ENCODE measurements at regions not wholly inside any gene's neighbourhood (a gene's known extent, or its start where the extent isn't known, plus 50 kb on each side); places are given as distances from the start of the nearest gene placed in this dataset.

DNA sequence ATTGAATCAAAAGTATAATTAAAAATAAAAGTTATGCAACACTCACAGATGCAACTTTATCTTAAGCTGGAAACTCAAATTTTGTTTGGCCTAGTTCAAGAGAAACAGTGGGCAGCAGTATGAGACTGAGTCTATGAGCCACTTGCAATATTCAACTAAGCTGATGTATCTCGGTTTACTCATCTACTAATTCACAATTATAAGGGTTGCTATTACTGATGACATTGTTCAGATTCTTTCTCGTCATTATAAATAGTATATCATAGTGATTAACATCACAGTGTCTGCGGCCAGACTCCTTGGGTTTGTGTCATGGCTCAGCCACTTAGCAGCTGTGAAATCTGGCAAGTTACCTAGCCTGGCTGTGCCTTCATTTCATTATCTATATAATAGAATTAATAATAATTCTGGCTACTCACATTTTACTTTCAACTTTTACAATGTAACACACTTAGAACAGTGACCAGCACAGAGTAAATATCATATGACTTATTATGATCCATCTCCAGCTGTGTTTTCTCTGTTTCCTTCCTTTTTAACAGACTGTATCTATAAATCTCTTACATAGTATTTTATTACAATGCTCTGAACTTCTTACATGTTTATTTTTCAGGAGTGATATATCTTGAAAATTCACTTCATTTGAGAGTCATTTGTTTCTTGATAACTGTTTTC lies 194.3 kb upstream of the RGS18 start:
- TF ChIP-seq, protein P1, sequence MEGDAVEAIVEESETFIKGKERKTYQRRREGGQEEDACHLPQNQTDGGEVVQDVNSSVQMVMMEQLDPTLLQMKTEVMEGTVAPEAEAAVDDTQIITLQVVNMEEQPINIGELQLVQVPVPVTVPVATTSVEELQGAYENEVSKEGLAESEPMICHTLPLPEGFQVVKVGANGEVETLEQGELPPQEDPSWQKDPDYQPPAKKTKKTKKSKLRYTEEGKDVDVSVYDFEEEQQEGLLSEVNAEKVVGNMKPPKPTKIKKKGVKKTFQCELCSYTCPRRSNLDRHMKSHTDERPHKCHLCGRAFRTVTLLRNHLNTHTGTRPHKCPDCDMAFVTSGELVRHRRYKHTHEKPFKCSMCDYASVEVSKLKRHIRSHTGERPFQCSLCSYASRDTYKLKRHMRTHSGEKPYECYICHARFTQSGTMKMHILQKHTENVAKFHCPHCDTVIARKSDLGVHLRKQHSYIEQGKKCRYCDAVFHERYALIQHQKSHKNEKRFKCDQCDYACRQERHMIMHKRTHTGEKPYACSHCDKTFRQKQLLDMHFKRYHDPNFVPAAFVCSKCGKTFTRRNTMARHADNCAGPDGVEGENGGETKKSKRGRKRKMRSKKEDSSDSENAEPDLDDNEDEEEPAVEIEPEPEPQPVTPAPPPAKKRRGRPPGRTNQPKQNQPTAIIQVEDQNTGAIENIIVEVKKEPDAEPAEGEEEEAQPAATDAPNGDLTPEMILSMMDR (IDR thresholded peaks at IDR 0.05), result no peak
- no peak for TF ChIP-seq EZH2phosphoT487 (IDR thresholded peaks at IDR 0.05)
